ENCODE measurements at regions not wholly inside any gene's neighbourhood (a gene's known extent, or its start where the extent isn't known, plus 50 kb on each side); places are given as distances from the start of the nearest gene placed in this dataset.

- H3K9me3 Mint-ChIP-seq (ENCODE audit: unreplicated experiment) = peaks cover 2% of the 10 kb centered on the region
- TF ChIP-seq CTCF (IDR thresholded peaks at IDR 0.05; ENCODE audit: partially characterized antibody, unreplicated experiment) = no peak
- no peak overlapping the region for H3K4me3 Mint-ChIP-seq (ENCODE audit: unreplicated experiment)
- H3K27me3 Mint-ChIP-seq (ENCODE audit: unreplicated experiment) = peaks cover 6% of the 10 kb centered on the region
- no peak for DNase-seq
- H3K4me1 Mint-ChIP-seq (ENCODE audit: low read depth, unreplicated experiment) = peaks cover 8% of the 10 kb centered on the region
- no peak overlapping the region for H3K27ac Mint-ChIP-seq (ENCODE audit: unreplicated experiment)
- peaks cover 2% of the 10 kb centered on the region for H3K36me3 Mint-ChIP-seq (ENCODE audit: unreplicated experiment)
Observed at GRCh38 chr2:217276433-217276832, 416.6 kb upstream of the TNP1 start.

GRCh38 chr2:217275091-217275490 lies 415.2 kb upstream of the TNP1 start:
- Mint-ChIP-seq H3K36me3 (ENCODE audit: unreplicated experiment) (peaks cover 4% of the 10 kb centered on the region), H3K27ac (ENCODE audit: unreplicated experiment) (no peak overlapping the region), H3K4me1 (ENCODE audit: low read depth, unreplicated experiment) (peaks cover 8% of the 10 kb centered on the region), H3K27me3 (ENCODE audit: unreplicated experiment) (peaks cover 4% of the 10 kb centered on the region), H3K4me3 (ENCODE audit: unreplicated experiment) (no peak overlapping the region), H3K9me3 (ENCODE audit: unreplicated experiment) (no peaks in the 10 kb centered on the region)
- TF ChIP-seq CTCF (IDR thresholded peaks at IDR 0.05; ENCODE audit: partially characterized antibody, unreplicated experiment) = no peak
- no peak for DNase-seq

- no peak for TF ChIP-seq CTCF (IDR thresholded peaks at IDR 0.05; ENCODE audit: partially characterized antibody, unreplicated experiment)
Observed at GRCh38 chr2:217274578-217274977, 414.7 kb upstream of the TNP1 start.

GRCh38 chr2:217273851-217274250 lies 414.0 kb upstream of the TNP1 start:
- Mint-ChIP-seq H3K4me1 (ENCODE audit: low read depth, unreplicated experiment) (peaks cover 6% of the 10 kb centered on the region), H3K4me3 (ENCODE audit: unreplicated experiment) (no peak overlapping the region), H3K27me3 (ENCODE audit: unreplicated experiment) (peaks cover 4% of the 10 kb centered on the region), H3K27ac (ENCODE audit: unreplicated experiment) (no peak overlapping the region), H3K36me3 (ENCODE audit: unreplicated experiment) (peaks cover 4% of the 10 kb centered on the region), H3K9me3 (ENCODE audit: unreplicated experiment) (no peaks in the 10 kb centered on the region)
- no peak for DNase-seq
- no peak for TF ChIP-seq CTCF (IDR thresholded peaks at IDR 0.05; ENCODE audit: partially characterized antibody, unreplicated experiment)

More at GRCh38 chr2:217274578-217274977, 414.7 kb upstream of the TNP1 start:
- H3K27ac Mint-ChIP-seq (ENCODE audit: unreplicated experiment) = no peak overlapping the region
- no peaks in the 10 kb centered on the region for H3K9me3 Mint-ChIP-seq (ENCODE audit: unreplicated experiment)
- H3K4me3 Mint-ChIP-seq (ENCODE audit: unreplicated experiment) = no peak overlapping the region
- peaks cover 6% of the 10 kb centered on the region for H3K4me1 Mint-ChIP-seq (ENCODE audit: low read depth, unreplicated experiment)
- H3K36me3 Mint-ChIP-seq (ENCODE audit: unreplicated experiment) = peaks cover 4% of the 10 kb centered on the region
- peaks cover 4% of the 10 kb centered on the region for H3K27me3 Mint-ChIP-seq (ENCODE audit: unreplicated experiment)
- no peak for DNase-seq

- Mint-ChIP-seq H3K27ac (ENCODE audit: unreplicated experiment) (no peak overlapping the region), H3K9me3 (ENCODE audit: unreplicated experiment) (no peaks in the 10 kb centered on the region), H3K4me3 (ENCODE audit: unreplicated experiment) (no peak overlapping the region), H3K36me3 (ENCODE audit: unreplicated experiment) (peaks cover 4% of the 10 kb centered on the region), H3K4me1 (ENCODE audit: low read depth, unreplicated experiment) (peaks cover 6% of the 10 kb centered on the region), H3K27me3 (ENCODE audit: unreplicated experiment) (peaks cover 4% of the 10 kb centered on the region)
- TF ChIP-seq CTCF (IDR thresholded peaks at IDR 0.05; ENCODE audit: partially characterized antibody, unreplicated experiment) = no peak
- no peak for DNase-seq
Observed at GRCh38 chr2:217273162-217273561, 413.3 kb upstream of the TNP1 start.

Data from glutamatergic neuron (in vitro differentiated cells).